Spleen (tissue), 7 donors: ENCODE measurements at regions not wholly inside any gene's neighbourhood (a gene's known extent, or its start where the extent isn't known, plus 50 kb on each side); places are given as distances from the start of the nearest gene placed in this dataset.

Source experiments
- CTCF ChIP-seq, 11 experiments: fragments of 200-600 bp in 7 of 11; fragments of 450-650 bp in 4 of 11; sonication (generic) in 4 of 11; IDR thresholded peaks in 8 of 11; conservative IDR thresholded peaks in 3 of 11; 1 replicate in 7 of 11; 2 replicates in 4 of 11; pipeline versions ENCODE4 v1.4.0 to v1.8.0; 2016 to 2021; ENCODE audit warnings: antibody characterized with exemption in 11 of 11, inconsistent platforms in 4 of 11, mild to moderate bottlenecking in 1 of 11
- POLR2A ChIP-seq, 3 donors: fragments of 450-650 bp; IDR thresholded peaks; one replicate each; pipeline ENCODE4 v1.5.1; 2017; ENCODE audit warnings: antibody characterized with exemption in 3 of 3, mild to moderate bottlenecking in 1 of 3
- POLR2AphosphoS5 ChIP-seq, 3 donors: sonication (generic); formaldehyde crosslinking; IDR thresholded peaks; one replicate each; pipeline ENCODE4 v1.5.1; 2017; ENCODE audit warnings: antibody characterized with exemption in 3 of 3
- donor health status: DM: no; HTN: no; CAD: no; lungs with moderate emphysema.
- donor health status: DM: no; HTN: no; CAD: no.
- donor health status: DM: no; HTN: no; CAD: no.

GRCh38 chr5:96232602-96233001 is 200.4 kb downstream of the PCSK1 start:
- TF ChIP-seq CTCF (IDR thresholded peaks at IDR 0.05 in 8 of 11, conservative IDR thresholded peaks at IDR 0.05 in 3 of 11) (no peak), POLR2A (IDR thresholded peaks at IDR 0.05) (no peak), POLR2AphosphoS5 (IDR thresholded peaks at IDR 0.05) (no peak)
